ENCODE measurements at regions not wholly inside any gene's neighbourhood (a gene's known extent, or its start where the extent isn't known, plus 50 kb on each side); places are given as distances from the start of the nearest gene placed in this dataset.

- H3K36me3 ChIP-seq (ENCODE audit: control insufficient read depth, insufficient read depth, low read length): no peaks in the 10 kb centered on the region
- Mint-ChIP-seq H3K27ac (no peak overlapping the region), H3K27me3 (ENCODE audit: insufficient read depth) (peaks cover 3% of the 10 kb centered on the region), H3K9me3 (no peaks in the 10 kb centered on the region), H3K36me3 (ENCODE audit: low read depth) (no peaks in the 10 kb centered on the region), H3K4me3 (no peak overlapping the region), H3K4me1 (no peaks in the 10 kb centered on the region)
- WGBS, 2 experiments (ENCODE audit: insufficient coverage in 1 of 2, insufficient read length in 1 of 2): 60 to 83% methylated on average over 1 to 3 of the region's 3 CpGs
- no peak for TF ChIP-seq CTCF (conservative IDR thresholded peaks at IDR 0.05)
- no peak overlapping the region for H3K4me3 ChIP-seq (ENCODE audit: low read length)
- no peaks in the 10 kb centered on the region for H3K4me1 ChIP-seq (ENCODE audit: control insufficient read depth, insufficient read depth, low read length)
- H3K9me3 ChIP-seq (ENCODE audit: control insufficient read depth, low read length): no peaks in the 10 kb centered on the region
- no peak for DNase-seq
- H3K27me3 ChIP-seq (ENCODE audit: control insufficient read depth, insufficient read depth, low read length, poor library complexity, severe bottlenecking): peaks cover 5% of the 10 kb centered on the region
- no peak overlapping the region for H3K9ac ChIP-seq (ENCODE audit: extremely low read depth, low read length, poor library complexity, severe bottlenecking)
- H3K27ac ChIP-seq (ENCODE audit: low read depth, low read length): no peak overlapping the region
These were observed 131.0 kb upstream of the CSF3R start for GRCh38 chr1:36613721-36614120.

- no peaks in the 10 kb centered on the region for H3K9me3 Mint-ChIP-seq
- no peaks in the 10 kb centered on the region for H3K4me1 Mint-ChIP-seq
- Histone ChIP-seq H3K4me3 (ENCODE audit: low read length) (no peak overlapping the region), H3K27me3 (ENCODE audit: control insufficient read depth, insufficient read depth, low read length, poor library complexity, severe bottlenecking) (peaks cover 5% of the 10 kb centered on the region), H3K9me3 (ENCODE audit: control insufficient read depth, low read length) (no peaks in the 10 kb centered on the region), H3K4me1 (ENCODE audit: control insufficient read depth, insufficient read depth, low read length) (no peaks in the 10 kb centered on the region), H3K36me3 (ENCODE audit: control insufficient read depth, insufficient read depth, low read length) (no peaks in the 10 kb centered on the region), H3K9ac (ENCODE audit: extremely low read depth, low read length, poor library complexity, severe bottlenecking) (no peak overlapping the region), H3K27ac (ENCODE audit: low read depth, low read length) (no peak overlapping the region)
- H3K4me3 Mint-ChIP-seq: no peak overlapping the region
- peak; percentile 74 for DNase-seq
- no peaks in the 10 kb centered on the region for H3K36me3 Mint-ChIP-seq (ENCODE audit: low read depth)
- peaks cover 3% of the 10 kb centered on the region for H3K27me3 Mint-ChIP-seq (ENCODE audit: insufficient read depth)
- no peak overlapping the region for H3K27ac Mint-ChIP-seq
- peak; percentile 74 for TF ChIP-seq CTCF (conservative IDR thresholded peaks at IDR 0.05)
- WGBS, 2 experiments (ENCODE audit: insufficient coverage in 1 of 2, insufficient read length in 1 of 2): 57 to 63% methylated on average over 8 of the region's 8 CpGs
These were observed 130.2 kb upstream of the CSF3R start for GRCh38 chr1:36612881-36613280.

GRCh38 chr1:36612121-36612520 lies 129.4 kb upstream of the CSF3R start:
- Mint-ChIP-seq H3K36me3 (ENCODE audit: low read depth) (no peaks in the 10 kb centered on the region), H3K27ac (no peak overlapping the region), H3K9me3 (no peaks in the 10 kb centered on the region), H3K4me1 (no peaks in the 10 kb centered on the region), H3K4me3 (no peak overlapping the region), H3K27me3 (ENCODE audit: insufficient read depth) (peaks cover 3% of the 10 kb centered on the region)
- peaks cover 5% of the 10 kb centered on the region for H3K27me3 ChIP-seq (ENCODE audit: control insufficient read depth, insufficient read depth, low read length, poor library complexity, severe bottlenecking)
- DNase-seq: no peak
- H3K9me3 ChIP-seq (ENCODE audit: control insufficient read depth, low read length): no peaks in the 10 kb centered on the region
- WGBS, 2 experiments (ENCODE audit: insufficient coverage in 1 of 2, insufficient read length in 1 of 2): 87 to 91% methylated on average over 7 to 10 of the region's 10 CpGs
- no peak overlapping the region for H3K27ac ChIP-seq (ENCODE audit: low read depth, low read length)
- H3K9ac ChIP-seq (ENCODE audit: extremely low read depth, low read length, poor library complexity, severe bottlenecking): no peak overlapping the region
- no peak overlapping the region for H3K4me3 ChIP-seq (ENCODE audit: low read length)
- no peaks in the 10 kb centered on the region for H3K36me3 ChIP-seq (ENCODE audit: control insufficient read depth, insufficient read depth, low read length)
- no peak for TF ChIP-seq CTCF (conservative IDR thresholded peaks at IDR 0.05)
- no peaks in the 10 kb centered on the region for H3K4me1 ChIP-seq (ENCODE audit: control insufficient read depth, insufficient read depth, low read length)

Data from endodermal cell (in vitro differentiated cells).